HUES6 (cell line): ENCODE measurements at regions not wholly inside any gene's neighbourhood (a gene's known extent, or its start where the extent isn't known, plus 50 kb on each side); places are given as distances from the start of the nearest gene placed in this dataset.

Experiments
- H3K27ac ChIP-seq: 2 replicates; pipeline ENCODE4 v1.7.0; 2013; ENCODE audit warnings: low read depth, mild to moderate bottlenecking, low read length, inconsistent platforms
- H3K27me3 ChIP-seq: 2 replicates; pipeline ENCODE4 v1.6.1; 2013; ENCODE audit warnings: low read length; ENCODE audit not compliant: control insufficient read depth, insufficient read depth
- H3K36me3 ChIP-seq: 2 replicates; pipeline ENCODE4 v1.6.1; 2013; ENCODE audit warnings: low read length; ENCODE audit not compliant: control insufficient read depth, insufficient read depth
- H3K4me1 ChIP-seq: 2 replicates; pipeline ENCODE4 v1.6.1; 2013; ENCODE audit warnings: low read length; ENCODE audit not compliant: control insufficient read depth, insufficient read depth
- H3K4me3 ChIP-seq: 2 replicates; pipeline ENCODE4 v1.5.1; 2013; ENCODE audit warnings: low read depth, low read length
- H3K9ac ChIP-seq: one replicate; pipeline ENCODE4 v1.6.1; 2013; ENCODE audit warnings: mild to moderate bottlenecking, low read length
- H3K9me3 ChIP-seq: 2 replicates; pipeline ENCODE4 v1.6.1; 2013; ENCODE audit warnings: low read depth, low read length; ENCODE audit not compliant: control insufficient read depth, insufficient read depth

- Histone ChIP-seq H3K36me3 (no peaks in the 10 kb centered on the region), H3K4me3 (peak overlapping the region; percentile 88), H3K9ac (peak overlapping the region; percentile 68), H3K27me3 (peaks cover 90% of the 10 kb centered on the region), H3K9me3 (no peaks in the 10 kb centered on the region), H3K27ac (no peak overlapping the region), H3K4me1 (peaks cover 49% of the 10 kb centered on the region)
Measured at GRCh38 chr13:50124536-50125303, 109.5 kb downstream of the KCNRG start.

DNA sequence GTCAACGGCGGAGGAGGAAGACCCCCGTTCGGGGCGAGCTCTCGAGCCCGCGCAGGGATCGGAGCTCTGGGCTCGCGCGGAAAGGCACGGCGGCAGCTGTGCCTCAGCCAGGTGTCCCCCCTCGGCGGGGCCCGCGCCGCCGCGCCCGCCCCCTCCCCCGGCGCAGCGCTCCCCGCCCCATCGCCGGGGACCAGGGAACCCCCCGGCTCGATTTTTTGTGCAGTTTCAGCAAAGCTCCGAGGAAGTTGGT, 110.0 kb downstream of the KCNRG start:
- Histone ChIP-seq H3K36me3 (no peaks in the 10 kb centered on the region), H3K9me3 (no peaks in the 10 kb centered on the region), H3K27ac (no peak overlapping the region), H3K27me3 (peaks cover 90% of the 10 kb centered on the region), H3K9ac (no peak overlapping the region), H3K4me1 (peaks cover 49% of the 10 kb centered on the region), H3K4me3 (peak overlapping the region; percentile 88)

DNA sequence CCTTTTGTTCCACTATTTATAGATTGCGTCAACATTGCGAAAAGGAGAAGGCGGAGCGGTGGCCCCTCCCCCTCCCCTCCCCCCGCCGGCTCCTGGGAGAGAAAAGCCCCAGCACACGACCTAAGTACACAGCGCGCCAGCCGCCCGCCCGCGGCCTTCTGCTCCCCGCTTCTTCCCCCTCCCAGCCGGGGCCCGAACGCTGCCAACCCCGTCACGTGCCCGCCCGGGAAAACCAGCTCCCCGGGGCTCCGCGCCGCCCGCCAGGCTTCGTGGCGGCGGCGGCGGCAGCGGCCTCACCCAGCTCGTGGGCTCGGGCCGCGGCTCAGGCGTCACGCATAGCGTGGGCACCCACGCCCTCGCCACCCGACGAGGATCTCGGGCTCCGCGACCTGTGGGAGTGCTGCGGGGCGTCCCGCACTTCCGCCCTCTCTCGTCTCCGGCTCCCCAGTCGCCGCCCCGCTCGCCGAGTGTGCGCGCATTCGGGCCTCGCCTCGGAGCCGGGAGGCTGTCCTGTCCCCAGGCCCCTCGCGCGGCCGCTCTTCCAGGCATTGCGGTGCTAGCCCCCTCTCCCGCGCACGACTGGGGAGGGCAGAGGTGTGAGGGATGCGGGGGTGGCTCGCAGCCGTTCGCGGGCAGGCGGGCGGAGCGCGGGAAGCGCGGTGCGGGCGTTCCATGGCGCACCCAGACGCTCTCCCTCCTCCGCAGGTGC, 110.5 kb downstream of the KCNRG start:
- Histone ChIP-seq H3K27me3 (peaks cover 90% of the 10 kb centered on the region), H3K4me1 (peaks cover 49% of the 10 kb centered on the region), H3K9me3 (no peaks in the 10 kb centered on the region), H3K4me3 (peak overlapping the region; percentile 88), H3K27ac (no peak overlapping the region), H3K36me3 (no peaks in the 10 kb centered on the region), H3K9ac (peak overlapping the region; percentile 45)

DNA sequence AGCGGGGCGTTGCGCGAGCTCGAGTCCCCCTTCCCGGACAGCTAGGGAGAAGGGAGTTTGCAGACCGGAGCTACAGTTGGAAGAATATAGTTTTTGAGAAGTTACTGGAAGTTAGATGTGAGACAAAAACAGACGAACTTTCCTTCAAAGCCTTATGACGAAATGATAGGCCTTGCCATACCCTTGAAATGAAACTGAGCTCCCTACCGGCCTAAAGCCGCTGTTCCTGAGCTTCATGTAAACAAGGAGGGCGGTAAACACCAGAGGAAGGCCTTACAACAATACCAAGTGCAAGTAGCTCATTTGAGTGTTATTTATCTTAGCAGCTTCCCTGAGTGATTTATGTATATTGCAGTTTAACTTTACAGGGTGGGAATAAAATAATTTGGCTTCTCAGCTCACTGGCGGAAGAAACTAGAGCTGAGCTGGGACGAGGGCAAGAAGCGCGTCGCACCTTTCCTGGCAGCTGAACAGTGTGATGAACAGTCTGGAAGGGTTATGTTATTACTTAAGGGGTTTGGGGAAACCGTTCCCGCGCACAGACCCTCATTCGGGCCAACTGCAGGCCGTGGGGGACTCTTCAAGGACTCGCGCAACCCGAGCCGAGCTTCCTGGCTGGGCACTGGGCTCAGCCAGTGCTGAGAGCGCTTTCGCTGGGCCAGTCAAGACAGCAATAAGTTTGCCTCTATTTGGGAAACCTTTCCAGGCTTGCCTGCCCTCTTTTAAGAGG, 111.2 kb downstream of the KCNRG start:
- Histone ChIP-seq H3K36me3 (no peaks in the 10 kb centered on the region), H3K9ac (peak overlapping the region; percentile 45), H3K4me1 (peaks cover 54% of the 10 kb centered on the region), H3K27me3 (peaks cover 90% of the 10 kb centered on the region), H3K27ac (no peak overlapping the region), H3K9me3 (no peaks in the 10 kb centered on the region), H3K4me3 (peak overlapping the region; percentile 88)

GRCh38 chr13:50126993-50127725, 111.9 kb downstream of the KCNRG start:
- Histone ChIP-seq H3K9me3 (no peaks in the 10 kb centered on the region), H3K27ac (no peak overlapping the region), H3K4me3 (peak overlapping the region; percentile 88), H3K4me1 (peaks cover 48% of the 10 kb centered on the region), H3K27me3 (peaks cover 90% of the 10 kb centered on the region), H3K36me3 (no peaks in the 10 kb centered on the region), H3K9ac (no peak overlapping the region)

DNA sequence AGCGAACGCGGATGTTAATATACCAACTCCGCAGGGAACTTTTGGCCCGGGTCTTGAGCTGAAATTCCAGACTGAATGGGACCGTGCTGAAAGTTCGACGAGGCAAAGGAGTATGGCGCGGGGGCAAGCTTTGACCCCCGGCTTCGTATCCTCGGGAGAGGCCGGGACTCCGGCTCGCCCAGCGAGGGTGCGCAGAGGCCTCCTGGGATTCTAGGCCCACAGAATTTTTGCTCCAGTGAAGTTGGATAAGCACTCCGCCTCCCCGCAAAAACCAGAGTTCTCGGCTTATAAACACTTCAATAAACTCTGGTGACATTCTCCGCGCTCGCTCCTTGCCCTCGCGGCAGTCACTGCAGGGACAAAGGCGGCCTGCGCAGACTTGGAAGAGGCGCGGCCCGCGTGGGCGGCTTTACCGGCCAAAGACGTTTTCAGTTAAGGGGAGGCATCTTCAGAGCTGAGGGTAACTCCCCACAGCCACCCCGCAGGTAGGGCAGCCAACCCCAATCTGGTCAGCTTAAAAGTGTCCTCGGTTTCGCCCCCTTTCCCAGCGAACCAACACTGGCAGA, 112.6 kb downstream of the KCNRG start:
- H3K9ac ChIP-seq: no peak overlapping the region
- H3K27me3 ChIP-seq: peaks cover 90% of the 10 kb centered on the region
- no peak overlapping the region for H3K27ac ChIP-seq
- peak overlapping the region; percentile 88 for H3K4me3 ChIP-seq
- peaks cover 48% of the 10 kb centered on the region for H3K4me1 ChIP-seq
- H3K9me3 ChIP-seq: no peaks in the 10 kb centered on the region
- no peaks in the 10 kb centered on the region for H3K36me3 ChIP-seq

DNA sequence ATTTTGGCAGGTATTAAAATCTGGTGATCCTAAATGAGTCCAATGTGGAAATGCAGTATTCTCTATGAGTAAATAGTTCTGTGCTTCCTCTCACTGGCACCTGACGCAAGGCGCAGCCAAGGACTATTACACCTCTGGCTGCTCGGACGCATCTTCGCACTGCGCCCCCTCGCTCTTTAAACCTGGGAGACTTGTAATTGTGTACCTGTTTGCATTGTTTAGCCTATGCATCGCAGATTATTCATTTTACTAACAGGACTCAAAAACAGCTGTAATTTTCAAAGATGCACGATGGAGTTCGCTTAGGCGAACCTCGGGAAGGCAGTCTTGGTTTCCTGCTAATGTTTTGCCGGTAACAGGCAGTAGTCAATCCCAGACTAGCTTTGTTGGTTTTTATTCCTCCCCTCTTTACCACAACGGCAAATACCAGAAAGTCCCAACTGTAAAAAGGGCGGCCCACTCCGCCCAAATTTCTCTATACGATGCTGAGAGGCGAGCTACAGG, 113.2 kb downstream of the KCNRG start:
- peaks cover 47% of the 10 kb centered on the region for H3K4me1 ChIP-seq
- peak overlapping the region; percentile 88 for H3K4me3 ChIP-seq
- H3K27me3 ChIP-seq: peaks cover 90% of the 10 kb centered on the region
- no peaks in the 10 kb centered on the region for H3K36me3 ChIP-seq
- H3K9me3 ChIP-seq: no peaks in the 10 kb centered on the region
- no peak overlapping the region for H3K9ac ChIP-seq
- H3K27ac ChIP-seq: no peak overlapping the region

DNA sequence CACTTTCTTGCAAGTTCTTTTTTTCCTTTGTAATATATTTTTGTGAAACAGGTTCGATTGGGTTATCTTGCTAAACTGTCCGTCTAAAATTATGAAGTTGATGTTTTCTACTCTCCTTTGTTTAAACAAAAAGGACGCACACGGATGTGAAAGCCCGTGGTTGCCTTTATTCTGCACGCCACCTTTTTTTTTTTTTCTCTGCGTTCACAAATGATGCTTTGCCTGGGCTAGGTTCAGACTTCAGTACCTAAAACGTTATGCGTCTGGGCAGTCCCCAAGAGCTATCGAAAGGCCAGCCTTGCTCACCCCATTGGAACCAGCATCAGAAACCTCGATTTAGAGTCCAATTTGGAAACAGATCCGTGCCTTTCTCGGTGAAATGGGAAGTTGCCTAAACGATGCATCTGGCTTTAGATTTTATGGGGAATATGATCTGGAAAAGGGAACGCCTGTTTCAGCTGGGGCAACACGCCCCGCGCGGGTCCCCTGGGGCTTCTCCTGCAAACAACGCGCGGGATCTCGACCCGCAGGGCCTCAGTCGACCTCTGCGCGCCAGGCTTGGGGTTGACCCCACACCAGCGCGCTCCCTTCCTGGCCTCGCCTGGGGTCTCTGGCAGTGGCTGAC, 113.9 kb downstream of the KCNRG start:
- Histone ChIP-seq H3K36me3 (no peaks in the 10 kb centered on the region), H3K27me3 (peaks cover 92% of the 10 kb centered on the region), H3K4me3 (peak overlapping the region; percentile 55), H3K9me3 (no peaks in the 10 kb centered on the region), H3K27ac (no peak overlapping the region), H3K9ac (no peak overlapping the region), H3K4me1 (peaks cover 51% of the 10 kb centered on the region)

DNA sequence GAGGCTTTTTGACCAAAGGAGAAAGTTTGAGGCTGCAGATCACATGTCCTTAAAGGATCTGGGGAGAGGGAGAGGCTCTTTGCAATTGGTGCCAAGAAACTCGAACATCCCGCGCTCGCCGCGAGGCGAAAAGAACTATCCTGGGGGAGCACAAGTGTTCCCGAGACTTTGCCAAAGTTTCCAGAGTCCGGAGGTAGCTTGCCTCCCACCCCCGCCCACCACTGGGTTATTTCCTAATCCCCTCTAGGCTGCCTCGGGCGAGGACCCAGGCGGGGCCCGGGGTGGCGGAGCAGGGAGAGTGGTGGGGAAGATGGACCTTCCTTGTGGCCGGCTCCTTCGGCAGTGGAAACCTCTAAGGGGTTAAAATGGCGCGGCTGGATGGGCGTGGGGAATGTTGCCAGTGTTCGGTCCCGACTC, 114.5 kb downstream of the KCNRG start:
- no peaks in the 10 kb centered on the region for H3K36me3 ChIP-seq
- peaks cover 96% of the 10 kb centered on the region for H3K27me3 ChIP-seq
- H3K4me3 ChIP-seq: peak overlapping the region; percentile 55
- no peak overlapping the region for H3K27ac ChIP-seq
- H3K4me1 ChIP-seq: peaks cover 51% of the 10 kb centered on the region
- H3K9ac ChIP-seq: no peak overlapping the region
- H3K9me3 ChIP-seq: no peaks in the 10 kb centered on the region
